Common myeloid progenitor, CD34-positive (primary cell): ENCODE measurements at regions not wholly inside any gene's neighbourhood (a gene's known extent, or its start where the extent isn't known, plus 50 kb on each side); places are given as distances from the start of the nearest gene placed in this dataset.
"Not testable (repeated sequence)": the region's sequence is repeated elsewhere in the genome, so short reads cannot be mapped to it uniquely, and the experiment has no call there.

ENCODE experiments used
- CTCF ChIA-PET: fragments of 350-600 bp; sonication (Branson Sonifier 250); formaldehyde crosslinking; loops from one replicate; lab custom pipeline; 2021; ENCODE audit warnings: antibody characterized with exemption; lab: Charles Lee
- POLR2A ChIA-PET: fragments of 350-600 bp; sonication (Branson Sonifier 250); formaldehyde crosslinking; loops from one replicate; lab custom pipeline; 2021; ENCODE audit warnings: antibody characterized with exemption; lab: Charles Lee
- DNase-seq, 3 donors: peaks; one replicate each; pipeline versions ENCODE4 v3.0.0 to v3.0.0-alpha.2; 2013
- H3K27ac ChIP-seq, 2 experiments: 1 replicate in 1 of 2; 2 replicates in 1 of 2; pipeline ENCODE4 v1.7.0; 2013; ENCODE audit warnings: inconsistent platforms in 2 of 2, low read length in 2 of 2, mild to moderate bottlenecking in 2 of 2, low read depth in 1 of 2, moderate library complexity in 1 of 2; ENCODE audit not compliant: severe bottlenecking in 2 of 2, insufficient read depth in 1 of 2, poor library complexity in 1 of 2
- H3K27me3 ChIP-seq, 5 experiments: replicated peaks in 2 of 5; 1 replicate in 3 of 5; 2 replicates in 2 of 5; pipeline versions ENCODE4 v1.6.1 to v1.7.0; 2013; ENCODE audit warnings: low read length in 4 of 5, mild to moderate bottlenecking in 2 of 5, moderate library complexity in 2 of 5, inconsistent platforms in 1 of 5; ENCODE audit not compliant: insufficient read depth in 5 of 5, control insufficient read depth in 4 of 5
- H3K36me3 ChIP-seq, 4 experiments: 1 replicate in 2 of 4; 2 replicates in 2 of 4; pipeline versions ENCODE4 v1.6.1 to v1.7.0; 2013; ENCODE audit warnings: low read length in 3 of 4, control low read depth in 1 of 4, mild to moderate bottlenecking in 1 of 4; ENCODE audit not compliant: control insufficient read depth in 4 of 4, insufficient read depth in 4 of 4
- H3K4me1 ChIP-seq, 4 experiments: 1 replicate in 3 of 4; 2 replicates in 1 of 4; pipeline versions ENCODE4 v1.6.1 to v1.7.1; 2013; ENCODE audit warnings: low read length in 3 of 4, mild to moderate bottlenecking in 3 of 4, control low read depth in 1 of 4, inconsistent platforms in 1 of 4, moderate library complexity in 1 of 4; ENCODE audit not compliant: control insufficient read depth in 4 of 4, insufficient read depth in 4 of 4; ENCODE audit errors: control extremely low read depth in 1 of 4
- H3K4me3 ChIP-seq, 7 experiments: 1 replicate in 4 of 7; 2 replicates in 3 of 7; pipeline versions ENCODE4 v1.5.1 to v1.7.0; 2013; ENCODE audit warnings: mild to moderate bottlenecking in 7 of 7, low read length in 6 of 7, moderate library complexity in 6 of 7, inconsistent platforms in 2 of 7, low read depth in 2 of 7, control low read depth in 1 of 7; ENCODE audit not compliant: insufficient read depth in 4 of 7, control insufficient read depth in 1 of 7; ENCODE audit errors: extremely low read depth in 1 of 7
- H3K9me3 ChIP-seq, 5 experiments: 1 replicate in 4 of 5; 2 replicates in 1 of 5; pipeline versions ENCODE4 v1.6.1 to v1.7.1; 2013; ENCODE audit warnings: low read length in 4 of 5, mild to moderate bottlenecking in 2 of 5, inconsistent platforms in 1 of 5, low read depth in 1 of 5, moderate library complexity in 1 of 5; ENCODE audit not compliant: control insufficient read depth in 4 of 5, insufficient read depth in 2 of 5; ENCODE audit errors: control extremely low read depth in 1 of 5
- WGBS: methylation state at CpG from one replicate; pipeline ENCODE4 v1.1.5; 2013; ENCODE audit not compliant: insufficient coverage; 5-methylcytosine and 5-hydroxymethylcytosine counted together

DNA sequence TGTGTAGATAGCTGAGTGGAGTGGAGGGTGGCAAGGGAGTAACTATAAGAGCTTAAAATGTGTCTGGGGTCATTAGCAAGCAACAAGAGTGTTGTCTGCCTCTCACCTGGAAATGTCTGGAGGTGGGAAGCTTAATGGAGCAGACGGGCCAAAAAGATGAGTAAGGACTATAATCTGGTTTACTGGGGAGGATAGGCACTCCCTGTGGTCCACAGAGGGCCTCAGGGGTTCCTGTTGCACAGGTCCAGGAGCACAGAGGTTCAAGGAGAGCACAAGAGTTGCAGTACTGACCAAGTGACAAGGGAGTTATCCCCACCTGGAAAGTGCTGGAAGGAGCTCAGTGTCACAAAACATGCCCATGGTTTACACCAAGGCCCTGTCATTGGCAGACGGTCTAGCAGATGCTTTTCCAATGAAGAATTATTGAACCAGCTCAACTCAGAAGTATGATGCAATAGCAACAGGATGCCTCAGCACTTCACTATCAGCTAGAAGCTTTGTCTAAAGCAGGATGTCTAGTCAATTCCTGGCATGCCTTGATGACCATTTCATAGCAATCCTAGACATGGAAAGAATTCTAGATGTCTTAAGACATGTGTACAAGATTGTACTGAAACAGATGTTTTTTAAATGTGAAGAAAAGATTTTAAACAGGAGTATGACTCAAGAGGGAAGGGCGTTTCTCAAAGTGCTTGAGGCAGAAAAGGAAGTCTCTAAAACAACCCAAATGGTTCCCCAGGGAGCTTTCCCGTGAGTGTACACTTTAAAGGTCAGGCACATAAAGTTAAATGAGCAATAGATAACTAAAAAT lies 62.9 kb upstream of the SERPINE2 start:
- no peak overlapping the region for H3K4me3 ChIP-seq
- H3K36me3 ChIP-seq, result no peaks in the 10 kb centered on the region
- ChIA-PET POLR2A (no interaction called here), CTCF (no interaction called here)
- H3K4me1 ChIP-seq, result no peaks in the 10 kb centered on the region
- WGBS, result 72% methylated on average over 3 of the region's 4 CpGs
- no peak overlapping the region for H3K27ac ChIP-seq
- peaks cover 0 to 6% (median 0%) of the 10 kb centered on the region in 5 experiments for H3K27me3 ChIP-seq
- H3K9me3 ChIP-seq, result no peaks in the 10 kb centered on the region
- DNase-seq, result no peak

DNA sequence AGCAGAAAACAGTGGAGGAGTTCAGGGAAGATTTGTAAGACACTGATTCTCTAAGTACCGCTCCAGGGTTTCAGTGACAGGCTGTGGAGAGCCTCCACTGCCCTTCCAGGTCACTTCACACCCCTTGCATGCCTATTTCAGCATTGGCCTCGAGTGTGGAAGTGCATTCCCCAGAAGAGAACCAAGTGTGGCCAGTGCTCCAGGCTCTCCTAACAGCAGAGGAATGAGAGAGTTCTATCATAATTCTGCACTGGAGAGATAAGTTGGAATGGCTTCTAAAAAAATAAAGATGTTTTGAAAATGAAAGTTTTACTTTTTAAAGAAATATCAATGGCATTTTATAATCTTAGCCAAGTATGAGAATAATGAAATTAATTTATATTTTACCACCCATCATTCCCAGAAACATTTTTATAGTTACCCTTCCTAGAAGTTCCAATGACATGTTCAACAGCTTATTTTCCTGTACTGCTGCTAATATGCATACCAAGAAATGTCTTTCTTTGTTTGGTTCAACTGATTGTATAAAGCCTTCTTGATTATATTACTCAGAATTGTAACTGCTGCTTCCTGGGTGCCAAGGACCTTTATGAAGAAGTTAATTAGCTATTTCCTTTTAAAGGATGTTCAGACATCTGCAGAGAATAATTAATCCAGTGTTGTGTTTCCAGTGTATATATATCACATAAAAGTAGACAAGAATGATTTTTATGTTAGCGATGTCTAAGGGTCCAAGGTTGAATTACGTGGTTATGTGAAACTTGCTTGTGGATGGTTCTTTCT lies 61.0 kb upstream of the SERPINE2 start:
- H3K36me3 ChIP-seq, result no peaks in the 10 kb centered on the region
- no peaks in the 10 kb centered on the region for H3K9me3 ChIP-seq
- no peak for DNase-seq
- 83% methylated on average over 3 of the region's 4 CpGs for WGBS
- POLR2A ChIA-PET, result no interaction called here
- CTCF ChIA-PET, result no interaction called here
- no peak overlapping the region for H3K4me3 ChIP-seq
- H3K27me3 ChIP-seq, result peaks cover 0 to 13% (median 0%) of the 10 kb centered on the region in 5 experiments
- H3K4me1 ChIP-seq, result no peaks in the 10 kb centered on the region
- H3K27ac ChIP-seq, result no peak overlapping the region

DNA sequence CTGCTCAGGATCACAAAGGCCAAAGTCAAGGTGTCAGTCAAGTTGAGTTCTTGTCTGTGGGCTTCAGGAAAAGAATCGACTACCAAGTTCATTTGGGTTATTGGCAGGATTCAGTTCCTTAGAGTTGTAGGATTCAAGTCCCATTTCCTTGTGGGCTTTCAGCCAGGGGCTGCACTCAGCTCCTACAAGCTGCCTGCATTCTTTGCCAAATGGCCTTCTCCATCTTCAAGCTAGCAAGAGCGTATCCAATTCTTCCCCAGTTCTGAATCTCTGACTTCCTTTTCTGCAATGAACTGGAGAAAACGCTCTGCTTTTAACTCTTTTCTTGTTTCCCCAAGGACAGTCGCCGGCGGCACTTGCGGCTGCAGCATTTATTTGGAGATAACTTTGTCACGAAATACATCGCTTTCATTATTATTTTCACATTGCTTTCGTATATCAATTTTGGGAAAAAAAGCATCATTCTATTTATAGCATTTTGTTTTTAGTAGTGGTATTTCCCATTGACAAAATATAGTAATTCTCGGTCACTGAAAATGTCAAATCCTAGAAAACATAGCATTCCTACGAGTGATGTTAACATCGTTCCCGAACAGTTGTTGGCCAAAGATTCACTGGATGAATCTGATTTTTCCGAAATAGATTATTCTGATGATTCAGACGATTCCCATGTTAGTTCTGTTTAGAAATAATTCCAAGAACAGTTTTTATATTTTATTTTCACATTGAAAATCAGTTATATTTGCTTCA lies 59.6 kb upstream of the SERPINE2 start:
- ChIA-PET CTCF (no interaction called here), POLR2A (no interaction called here)
- Histone ChIP-seq H3K4me1 (no peaks in the 10 kb centered on the region), H3K4me3 (no peak overlapping the region), H3K9me3 (no peaks in the 10 kb centered on the region), H3K27ac (no peak overlapping the region), H3K36me3 (no peaks in the 10 kb centered on the region), H3K27me3 (peaks cover 0 to 14% (median 0%) of the 10 kb centered on the region in 5 experiments)
- 98% methylated on average over 11 of the region's 16 CpGs for WGBS
- no peak for DNase-seq

DNA sequence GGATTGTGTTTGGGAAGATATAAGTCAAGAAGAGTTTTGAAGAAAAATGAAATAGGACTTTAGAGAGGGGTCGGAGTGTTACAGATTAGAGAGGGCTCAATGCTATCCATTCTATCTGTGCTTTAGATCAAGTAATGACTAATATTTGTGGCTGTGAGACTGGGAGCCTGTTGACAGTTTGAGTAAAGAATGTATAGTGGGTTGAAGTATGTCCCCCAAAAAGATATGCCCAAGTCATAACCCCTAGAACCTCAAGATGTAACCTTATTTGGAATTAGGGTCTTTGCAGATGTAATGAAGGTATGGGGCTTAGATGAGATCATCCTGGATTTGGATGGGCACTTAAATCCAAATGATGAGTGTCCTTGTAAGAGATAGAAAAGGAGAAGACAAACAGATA lies 55.3 kb upstream of the SERPINE2 start:
- peaks cover 0 to 14% (median 0%) of the 10 kb centered on the region in 5 experiments for H3K27me3 ChIP-seq
- ChIA-PET POLR2A (no interaction called here), CTCF (no interaction called here)

DNA sequence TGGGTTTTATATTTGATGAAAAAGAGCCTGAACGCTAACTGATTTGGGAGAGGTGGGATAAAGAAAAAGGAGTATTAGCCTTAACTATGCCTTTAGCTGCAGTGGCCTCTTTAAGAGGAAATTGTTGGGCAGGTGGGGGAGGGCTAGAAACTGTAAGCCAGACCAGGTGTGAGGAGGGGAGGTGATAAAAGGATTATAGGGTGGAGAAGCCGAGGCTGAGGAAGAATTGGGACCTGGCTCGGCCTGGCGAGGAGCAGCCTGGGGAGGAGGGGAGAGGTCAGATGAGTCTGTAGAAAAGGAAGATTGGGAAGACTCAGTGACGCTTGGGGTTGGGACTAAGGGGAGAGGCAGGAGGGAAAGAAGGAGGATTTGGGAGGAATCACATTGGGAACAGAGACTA lies 52.6 kb upstream of the SERPINE2 start:
- H3K4me1 ChIP-seq, CTCF ChIA-PET, DNase-seq, H3K27me3 ChIP-seq, POLR2A ChIA-PET, H3K4me3 ChIP-seq, H3K9me3 ChIP-seq, H3K36me3 ChIP-seq, H3K27ac ChIP-seq: not testable (repeated sequence)
- WGBS, result 81% methylated on average over 5 of the region's 5 CpGs

More for the DNA sequence above, 55.3 kb upstream of the SERPINE2 start:
- Histone ChIP-seq H3K36me3 (no peaks in the 10 kb centered on the region), H3K4me3 (no peak overlapping the region), H3K9me3 (no peaks in the 10 kb centered on the region), H3K4me1 (no peaks in the 10 kb centered on the region), H3K27ac (no peak overlapping the region)
- no peak for DNase-seq
- 80% methylated on average over 1 of the region's 1 CpG for WGBS

DNA sequence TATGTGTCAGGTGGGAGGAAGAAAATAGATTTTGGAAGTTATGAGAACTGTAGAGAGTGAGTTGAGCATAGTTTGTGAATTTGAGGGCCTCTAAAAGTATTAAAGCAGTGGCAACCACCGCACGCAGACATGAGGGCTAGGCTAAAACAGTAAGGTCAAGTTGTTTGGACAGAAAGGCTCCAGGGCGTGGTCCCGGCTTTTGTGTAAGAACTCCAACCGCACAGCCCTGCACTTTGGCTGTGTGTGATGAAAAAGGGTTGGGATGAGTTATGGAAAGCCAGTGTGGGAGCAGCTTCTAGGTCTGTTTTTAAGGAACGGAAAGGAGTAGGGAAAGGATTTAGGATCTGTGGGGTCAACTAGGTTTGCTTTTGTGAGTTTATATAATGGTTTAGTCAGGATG lies 50.5 kb upstream of the SERPINE2 start:
- H3K4me3 ChIP-seq, H3K36me3 ChIP-seq, CTCF ChIA-PET, H3K4me1 ChIP-seq, H3K9me3 ChIP-seq, POLR2A ChIA-PET, H3K27me3 ChIP-seq, H3K27ac ChIP-seq, DNase-seq: not testable (repeated sequence)
- 96% methylated on average over 6 of the region's 6 CpGs for WGBS
